ENCODE measurements at regions not wholly inside any gene's neighbourhood (a gene's known extent, or its start where the extent isn't known, plus 50 kb on each side); places are given as distances from the start of the nearest gene placed in this dataset.

GRCh38 chr7:41047789-41048191 is 655.1 kb downstream of the INHBA start (continued):
- TF ChIP-seq, protein P1, sequence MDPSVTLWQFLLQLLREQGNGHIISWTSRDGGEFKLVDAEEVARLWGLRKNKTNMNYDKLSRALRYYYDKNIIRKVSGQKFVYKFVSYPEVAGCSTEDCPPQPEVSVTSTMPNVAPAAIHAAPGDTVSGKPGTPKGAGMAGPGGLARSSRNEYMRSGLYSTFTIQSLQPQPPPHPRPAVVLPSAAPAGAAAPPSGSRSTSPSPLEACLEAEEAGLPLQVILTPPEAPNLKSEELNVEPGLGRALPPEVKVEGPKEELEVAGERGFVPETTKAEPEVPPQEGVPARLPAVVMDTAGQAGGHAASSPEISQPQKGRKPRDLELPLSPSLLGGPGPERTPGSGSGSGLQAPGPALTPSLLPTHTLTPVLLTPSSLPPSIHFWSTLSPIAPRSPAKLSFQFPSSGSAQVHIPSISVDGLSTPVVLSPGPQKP (IDR thresholded peaks at IDR 0.05; ENCODE audit: low read depth, low read length), result no peak
- TF ChIP-seq NFYA (IDR thresholded peaks at IDR 0.05; ENCODE audit: borderline replicate concordance, low read depth, low read length) (no peak), CBX5 (IDR thresholded peaks at IDR 0.05; ENCODE audit: low read depth) (no peak), NFXL1 (IDR thresholded peaks at IDR 0.05; ENCODE audit: borderline replicate concordance) (no peak)

GRCh38 chr7:41047211-41047610 is 655.7 kb downstream of the INHBA start:
- H3K9ac ChIP-seq (ENCODE audit: control insufficient read depth, insufficient read depth, low read length), result no peak overlapping the region
- 20% methylated on average over 5 of the region's 5 CpGs for WGBS (ENCODE audit: insufficient coverage, insufficient replicate concordance, low lambda C conversion rate, missing lambda C conversion rate)
- no peaks in the 10 kb centered on the region for H3K36me3 ChIP-seq (ENCODE audit: control insufficient read depth in 2 of 2, insufficient read depth in 2 of 2, low read length in 1 of 2)
- RAD21 ChIA-PET (ENCODE audit: unreplicated experiment), result interaction anchor here (0.7 to 3.0 kb wide), 11 partner anchors 11 to 658 kb away, joined by 3 to 9 read pairs (median 4); partner anchors contain the start of gene INHBA
- no peak for DNase-seq (ENCODE audit: low read depth, low spot score)
- ATAC-seq, result peak; percentile 12
- no peaks in the 10 kb centered on the region for H3K4me1 ChIP-seq (ENCODE audit: control insufficient read depth, insufficient read depth, low read length)
- H3K4me3 ChIP-seq, result no peak overlapping the region
- FAIRE-seq, result no peak
- POLR2A ChIA-PET, result no interaction called here
- SMC1A ChIA-PET (ENCODE audit: uncharacterized antibody, unreplicated experiment), result interaction anchor here (0.9 to 3.3 kb wide), 14 partner anchors 11 to 659 kb away, joined by 3 to 13 read pairs (median 4); no protein-coding TSS in a partner anchor
- H3K79me2 ChIP-seq (ENCODE audit: control insufficient read depth, insufficient read depth, low read length), result no peaks in the 10 kb centered on the region
- in situ Hi-C loops (cut with MboI) (no loop called here), intact Hi-C loops (cut with micrococcal nuclease; ENCODE audit: unreplicated experiment) (loop anchor here (5.0 kb wide), 1 partner anchor 55 kb away; no protein-coding TSS in a partner anchor)
- no peak overlapping the region for H3K27ac ChIP-seq (ENCODE audit: control insufficient read depth, insufficient read depth)
- H3K9me3 ChIP-seq (replicated peaks; ENCODE audit: control insufficient read depth, insufficient read depth, low read length), result no peaks in the 10 kb centered on the region
- no peak overlapping the region for H2AFZ ChIP-seq (ENCODE audit: control insufficient read depth, low read depth, low read length)
- no peak overlapping the region for H3K4me2 ChIP-seq (ENCODE audit: control insufficient read depth, insufficient read depth)
- H3K27me3 ChIP-seq (replicated peaks in 1 of 2; ENCODE audit: control insufficient read depth in 2 of 2, insufficient read depth in 2 of 2, low read length in 1 of 2), result no peaks in the 10 kb centered on the region
- BruUV-seq (replicated peaks), result no TSS peak
- CTCF ChIA-PET, result interaction anchor here (0.9 to 3.8 kb wide), 8 partner anchors 9 to 658 kb away, joined by 3 to 22 read pairs (median 4); partner anchors contain the start of gene INHBA
- no peaks in the 10 kb centered on the region for H4K20me1 ChIP-seq (ENCODE audit: control insufficient read depth, insufficient read depth)
- TF ChIP-seq PRDM15 (CRISPR knock-in tag; IDR thresholded peaks at IDR 0.05) (no peak), POLR2A (IDR thresholded peaks at IDR 0.05; ENCODE audit: low read depth, low read length) (no peak), ZNF24 (IDR thresholded peaks at IDR 0.05) (no peak), NR2F1 (conservative IDR thresholded peaks at IDR 0.05) (no peak)
- TF ChIP-seq, protein P2, sequence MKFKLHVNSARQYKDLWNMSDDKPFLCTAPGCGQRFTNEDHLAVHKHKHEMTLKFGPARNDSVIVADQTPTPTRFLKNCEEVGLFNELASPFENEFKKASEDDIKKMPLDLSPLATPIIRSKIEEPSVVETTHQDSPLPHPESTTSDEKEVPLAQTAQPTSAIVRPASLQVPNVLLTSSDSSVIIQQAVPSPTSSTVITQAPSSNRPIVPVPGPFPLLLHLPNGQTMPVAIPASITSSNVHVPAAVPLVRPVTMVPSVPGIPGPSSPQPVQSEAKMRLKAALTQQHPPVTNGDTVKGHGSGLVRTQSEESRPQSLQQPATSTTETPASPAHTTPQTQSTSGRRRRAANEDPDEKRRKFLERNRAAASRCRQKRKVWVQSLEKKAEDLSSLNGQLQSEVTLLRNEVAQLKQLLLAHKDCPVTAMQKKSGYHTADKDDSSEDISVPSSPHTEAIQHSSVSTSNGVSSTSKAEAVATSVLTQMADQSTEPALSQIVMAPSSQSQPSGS (IDR thresholded peaks at IDR 0.05; ENCODE audit: low read length), result no peak
- TF ChIP-seq, protein P3, sequence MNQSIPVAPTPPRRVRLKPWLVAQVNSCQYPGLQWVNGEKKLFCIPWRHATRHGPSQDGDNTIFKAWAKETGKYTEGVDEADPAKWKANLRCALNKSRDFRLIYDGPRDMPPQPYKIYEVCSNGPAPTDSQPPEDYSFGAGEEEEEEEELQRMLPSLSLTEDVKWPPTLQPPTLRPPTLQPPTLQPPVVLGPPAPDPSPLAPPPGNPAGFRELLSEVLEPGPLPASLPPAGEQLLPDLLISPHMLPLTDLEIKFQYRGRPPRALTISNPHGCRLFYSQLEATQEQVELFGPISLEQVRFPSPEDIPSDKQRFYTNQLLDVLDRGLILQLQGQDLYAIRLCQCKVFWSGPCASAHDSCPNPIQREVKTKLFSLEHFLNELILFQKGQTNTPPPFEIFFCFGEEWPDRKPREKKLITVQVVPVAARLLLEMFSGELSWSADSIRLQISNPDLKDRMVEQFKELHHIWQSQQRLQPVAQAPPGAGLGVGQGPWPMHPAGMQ (IDR thresholded peaks at IDR 0.05; ENCODE audit: borderline replicate concordance), result no peak

All from GM12878 (cell line).